ENCODE measurements at regions not wholly inside any gene's neighbourhood (a gene's known extent, or its start where the extent isn't known, plus 50 kb on each side); places are given as distances from the start of the nearest gene placed in this dataset.

- TF ChIP-seq RELB (IDR thresholded peaks at IDR 0.05; ENCODE audit: low read depth) (no peak), MXI1 (IDR thresholded peaks at IDR 0.05; ENCODE audit: low read depth, low read length) (no peak), RBBP5 (conservative IDR thresholded peaks at IDR 0.05) (no peak), MLLT1 (IDR thresholded peaks at IDR 0.05) (no peak), RUNX3 (IDR thresholded peaks at IDR 0.05; ENCODE audit: low read length) (no peak), MEF2B (IDR thresholded peaks at IDR 0.05; ENCODE audit: partially characterized antibody, poor library complexity, severe bottlenecking) (no peak), CBFB (IDR thresholded peaks at IDR 0.05; ENCODE audit: low read depth) (no peak), MTA2 (IDR thresholded peaks at IDR 0.05; ENCODE audit: low read depth) (no peak), ZNF24 (IDR thresholded peaks at IDR 0.05) (no peak), HSF1 (IDR thresholded peaks at IDR 0.05; ENCODE audit: low read depth, low read length) (no peak), E2F8 (IDR thresholded peaks at IDR 0.05; ENCODE audit: low read depth, partially characterized antibody) (no peak), POU2F2 (IDR thresholded peaks at IDR 0.05; ENCODE audit: borderline replicate concordance, low read depth, low read length) (no peak), CREB1 (IDR thresholded peaks at IDR 0.05; ENCODE audit: low read depth) (no peak)
Measured at GRCh38 chr5:3043600-3043999, 292.1 kb upstream of the IRX2 start (continued).
